Transverse colon (tissue), 4 donors: ENCODE measurements at regions not wholly inside any gene's neighbourhood (a gene's known extent, or its start where the extent isn't known, plus 50 kb on each side); places are given as distances from the start of the nearest gene placed in this dataset.
A peak's percentile ranks its signal among the peaks of the same experiment; 100 is the strongest.

ENCODE experiments used
- DNase-seq: peaks from one replicate; pipeline ENCODE4 v3.0.0-alpha.2; 2019
- H3K27ac ChIP-seq, 4 donors: fragments of 200-600 bp; sonication (generic); 2 replicates each; pipeline ENCODE4 v1.5.1; 2016 to 2018; ENCODE audit warnings: inconsistent platforms in 4 of 4
- H3K27me3 ChIP-seq: fragments of 200-600 bp; sonication (generic); 2 replicates; pipeline ENCODE4 v1.5.1; 2017; ENCODE audit warnings: inconsistent platforms
- H3K36me3 ChIP-seq, 4 donors: fragments of 200-600 bp; sonication (generic); 2 replicates each; pipeline ENCODE4 v1.5.1; 2017 to 2019; ENCODE audit warnings: inconsistent platforms in 4 of 4
- H3K4me1 ChIP-seq, 4 donors: fragments of 200-600 bp; sonication (generic); 2 replicates each; pipeline ENCODE4 v1.5.1; 2017 to 2020; ENCODE audit warnings: inconsistent platforms in 4 of 4
- H3K4me3 ChIP-seq, 4 donors: fragments of 200-600 bp; sonication (generic); 1 replicate in 1 of 4; 2 replicates in 3 of 4; pipeline versions ENCODE4 v1.5.1 to v1.6.1; 2017 to 2019; ENCODE audit warnings: inconsistent platforms in 4 of 4
- H3K9me3 ChIP-seq, 2 donors: fragments of 200-600 bp; sonication (generic); 2 replicates each; pipeline ENCODE4 v1.5.1; 2017 to 2019; ENCODE audit warnings: inconsistent platforms in 2 of 2
- EP300 ChIP-seq: sonication (generic); formaldehyde crosslinking; IDR thresholded peaks from one replicate; pipeline ENCODE4 v1.6.1; 2017; ENCODE audit warnings: antibody characterized with exemption, low read depth
- POLR2A ChIP-seq: fragments of 450-650 bp; IDR thresholded peaks from one replicate; pipeline ENCODE4 v1.6.1; 2016; ENCODE audit warnings: antibody characterized with exemption, mild to moderate bottlenecking, moderate library complexity
- POLR2AphosphoS5 ChIP-seq, 3 donors: sonication (generic); formaldehyde crosslinking; IDR thresholded peaks; one replicate each; pipeline ENCODE4 v1.6.1; 2016; ENCODE audit warnings: antibody characterized with exemption in 3 of 3
- WGBS, 2 donors: methylation state at CpG; one replicate each; pipeline ENCODE4 v1.1.5; 2018; ENCODE audit warnings: low coverage in 1 of 2; 5-methylcytosine and 5-hydroxymethylcytosine counted together
- in situ Hi-C, 4 donors: fragments of 200-750 bp; cut with MboI; loops; one replicate each; pipeline versions ENCODE4 v1.15.0 to v1.15.1; 2017; ENCODE audit warnings: low sequenced_read_pairs in 3 of 4, low pct_ligation_motif_present in 1 of 4, low pct_unique_long_range_greater_than_20kb in 1 of 4
- intact Hi-C: fragments of 100-400 bp; cut with DNase I; formaldehyde crosslinking; loops from one replicate; pipeline ENCODE4 v1.15.1; 2023; ENCODE audit warnings: low total_unique reads
- TF ChIP-seq, protein P1 (sequence below), 5 experiments: fragments of 200-600 bp in 3 of 5; fragments of 450-650 bp in 2 of 5; sonication (generic) in 3 of 5; IDR thresholded peaks; 1 replicate in 2 of 5; 2 replicates in 3 of 5; pipeline ENCODE4 v1.5.1; 2016 to 2017; ENCODE audit warnings: antibody characterized with exemption in 5 of 5, inconsistent platforms in 3 of 5, mild to moderate bottlenecking in 2 of 5, moderate library complexity in 1 of 5

DNA sequence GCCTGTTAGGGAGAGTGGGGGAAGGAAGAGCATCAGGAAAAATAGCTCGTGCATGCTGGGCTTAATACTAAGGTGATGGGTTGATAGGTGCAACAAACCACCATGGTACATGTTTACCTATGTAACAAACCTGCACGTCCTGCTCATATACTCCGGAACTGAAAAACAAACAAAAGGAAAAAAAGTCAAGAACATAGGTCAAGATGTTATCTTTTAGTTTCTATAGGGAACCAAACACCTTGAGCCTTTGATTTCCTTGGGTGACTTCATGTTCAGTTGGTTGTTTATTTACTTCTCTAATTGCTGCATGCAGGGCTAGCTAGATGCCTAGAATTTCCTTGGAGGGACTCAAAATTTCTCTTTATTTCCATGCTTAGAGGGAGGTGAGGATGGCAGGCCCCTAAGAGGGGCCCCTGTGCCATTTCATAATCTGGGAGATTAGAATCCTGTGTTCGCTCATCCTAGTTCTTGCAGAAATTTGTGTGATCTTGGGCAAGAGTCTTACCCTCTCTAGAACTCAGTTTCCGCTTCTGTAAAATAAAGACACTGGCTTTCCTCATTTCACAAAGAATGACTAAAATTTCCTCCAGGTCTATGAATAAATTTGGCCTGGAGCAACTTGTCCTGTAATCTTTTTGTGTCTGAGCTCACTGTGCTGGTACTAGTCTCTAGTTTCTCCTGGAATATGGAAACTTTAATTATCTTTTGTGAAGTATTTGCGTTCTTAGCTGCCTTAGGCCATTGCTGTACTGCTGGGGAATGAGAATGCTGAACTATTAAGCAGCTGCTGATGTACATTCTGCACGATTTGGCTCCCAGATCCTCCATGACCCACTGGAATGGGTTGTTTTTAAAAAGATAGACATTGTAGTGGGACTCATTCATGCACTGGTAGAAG is 457.5 kb downstream of the EDEM1 start:
- 64 to 65% methylated on average over 7 of the region's 7 CpGs for whole genome bisulfite sequencing, 2 donors
- Histone ChIP-seq H3K4me3 (no peak overlapping the region), H3K9me3 (no peaks in the 10 kb centered on the region), H3K27ac (peak overlapping the region in 1 of 4 donors; percentile 19), H3K36me3 (no peaks in the 10 kb centered on the region), H3K4me1 (peaks cover 0 to 4% (median 1%) of the 10 kb centered on the region in 4 donors), H3K27me3 (no peaks in the 10 kb centered on the region)
- intact Hi-C loops (no loop called here), in situ Hi-C loops (no loop called here)
- no peak for DNase-seq
- no peak for TF ChIP-seq POLR2A
- TF ChIP-seq, protein P1, sequence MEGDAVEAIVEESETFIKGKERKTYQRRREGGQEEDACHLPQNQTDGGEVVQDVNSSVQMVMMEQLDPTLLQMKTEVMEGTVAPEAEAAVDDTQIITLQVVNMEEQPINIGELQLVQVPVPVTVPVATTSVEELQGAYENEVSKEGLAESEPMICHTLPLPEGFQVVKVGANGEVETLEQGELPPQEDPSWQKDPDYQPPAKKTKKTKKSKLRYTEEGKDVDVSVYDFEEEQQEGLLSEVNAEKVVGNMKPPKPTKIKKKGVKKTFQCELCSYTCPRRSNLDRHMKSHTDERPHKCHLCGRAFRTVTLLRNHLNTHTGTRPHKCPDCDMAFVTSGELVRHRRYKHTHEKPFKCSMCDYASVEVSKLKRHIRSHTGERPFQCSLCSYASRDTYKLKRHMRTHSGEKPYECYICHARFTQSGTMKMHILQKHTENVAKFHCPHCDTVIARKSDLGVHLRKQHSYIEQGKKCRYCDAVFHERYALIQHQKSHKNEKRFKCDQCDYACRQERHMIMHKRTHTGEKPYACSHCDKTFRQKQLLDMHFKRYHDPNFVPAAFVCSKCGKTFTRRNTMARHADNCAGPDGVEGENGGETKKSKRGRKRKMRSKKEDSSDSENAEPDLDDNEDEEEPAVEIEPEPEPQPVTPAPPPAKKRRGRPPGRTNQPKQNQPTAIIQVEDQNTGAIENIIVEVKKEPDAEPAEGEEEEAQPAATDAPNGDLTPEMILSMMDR (IDR thresholded peaks at IDR 0.05): no peak
- TF ChIP-seq POLR2AphosphoS5 (IDR thresholded peaks at IDR 0.05): no peak
- TF ChIP-seq EP300: no peak

DNA sequence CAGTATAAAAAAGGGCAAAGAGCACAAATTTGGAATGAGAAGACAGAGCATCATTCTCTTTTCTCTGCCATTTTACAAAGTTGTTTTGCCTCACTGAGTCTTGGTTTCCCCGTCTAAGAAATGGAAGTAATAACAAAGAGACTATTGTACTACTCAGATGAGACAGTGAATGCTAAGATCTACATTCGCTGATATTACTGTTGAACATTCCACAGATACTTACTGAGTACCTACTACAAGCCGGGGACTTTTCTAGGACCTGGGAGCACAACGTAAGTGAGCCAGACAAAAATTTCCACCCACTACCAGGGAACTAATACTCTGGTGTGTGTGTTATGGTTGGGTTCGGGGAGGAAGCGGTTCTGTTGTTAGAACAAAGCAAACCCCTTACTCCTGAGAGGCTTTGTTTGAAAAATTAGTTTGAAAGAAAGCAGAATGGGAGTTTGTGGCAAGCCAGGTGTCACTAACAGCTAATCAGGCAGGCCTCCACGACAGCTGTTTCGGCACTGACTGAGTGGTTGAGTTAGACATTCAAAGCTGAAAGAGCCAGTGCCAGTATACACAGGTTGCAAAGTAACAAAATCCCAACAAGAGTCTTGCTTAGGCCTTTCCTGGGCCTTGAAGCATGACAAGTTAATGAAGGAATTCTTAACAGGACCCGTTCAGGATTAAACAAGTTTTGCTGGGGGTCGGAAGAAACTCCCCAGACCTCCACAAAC is 458.3 kb downstream of the EDEM1 start:
- no peaks in the 10 kb centered on the region for H3K27me3 ChIP-seq
- H3K4me1 ChIP-seq: peaks cover 0 to 4% (median 1%) of the 10 kb centered on the region in 4 donors
- DNase-seq: no peak
- WGBS, 2 donors: 81 to 85% methylated on average over 5 to 10 of the region's 10 CpGs
- no peak for TF ChIP-seq POLR2A
- TF ChIP-seq, protein P1 (IDR thresholded peaks at IDR 0.05): no peak
- no peak for TF ChIP-seq POLR2AphosphoS5 (IDR thresholded peaks at IDR 0.05)
- no peak for TF ChIP-seq EP300
- no peak overlapping the region for H3K4me3 ChIP-seq
- no peaks in the 10 kb centered on the region for H3K36me3 ChIP-seq
- no peaks in the 10 kb centered on the region for H3K9me3 ChIP-seq
- intact Hi-C loops: no loop called here
- H3K27ac ChIP-seq: no peak overlapping the region
- in situ Hi-C loops: no loop called here

DNA sequence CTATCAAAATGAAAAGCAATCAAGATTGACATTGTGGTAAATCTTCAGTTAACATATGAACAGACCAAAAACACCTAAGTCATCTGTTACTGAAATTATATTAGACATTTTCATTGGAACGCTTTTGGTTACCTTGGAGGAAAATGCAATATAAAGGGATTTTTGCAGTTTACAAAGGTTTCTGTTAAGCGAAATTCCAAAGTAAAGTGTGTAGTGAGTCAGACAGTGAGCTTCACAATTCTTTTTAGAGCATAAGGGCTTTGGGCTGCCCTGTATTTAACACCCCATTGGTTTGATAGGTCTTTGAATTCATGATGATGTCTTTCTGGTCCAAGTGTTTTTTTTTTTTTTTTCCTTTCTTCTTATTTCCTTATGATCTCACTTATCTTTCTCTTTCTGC is 462.8 kb downstream of the EDEM1 start:
- H3K4me3 ChIP-seq: no peak overlapping the region
- WGBS, 2 donors: 72 to 87% methylated on average over 2 of the region's 2 CpGs
- DNase-seq: no peak
- intact Hi-C loops (no loop called here), in situ Hi-C loops (no loop called here)
- no peaks in the 10 kb centered on the region for H3K27me3 ChIP-seq
- H3K4me1 ChIP-seq: no peaks in the 10 kb centered on the region
- TF ChIP-seq EP300: no peak
- TF ChIP-seq POLR2AphosphoS5 (IDR thresholded peaks at IDR 0.05): no peak
- no peak for TF ChIP-seq POLR2A
- TF ChIP-seq, protein P1 (IDR thresholded peaks at IDR 0.05): no peak
- no peak overlapping the region for H3K27ac ChIP-seq
- H3K36me3 ChIP-seq: no peaks in the 10 kb centered on the region
- H3K9me3 ChIP-seq: no peaks in the 10 kb centered on the region

DNA sequence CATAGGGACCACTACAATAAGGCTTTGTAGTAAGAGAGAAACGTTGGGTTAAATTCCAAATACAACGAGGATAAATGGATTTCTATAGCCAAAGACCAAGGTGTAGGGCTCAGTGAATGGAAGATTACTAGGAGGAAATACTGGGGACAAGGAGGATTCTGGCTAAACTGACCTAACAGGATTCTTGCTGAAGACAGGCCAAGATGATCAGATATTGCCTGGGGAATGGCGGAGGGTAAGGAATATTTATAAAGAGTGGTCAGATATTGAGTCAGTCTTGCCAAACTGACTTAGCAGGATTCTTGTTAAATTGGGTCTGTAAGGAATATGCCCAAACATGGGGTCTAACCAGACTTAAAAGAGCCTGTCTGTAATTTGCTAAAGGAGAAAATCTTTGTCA is 463.8 kb downstream of the EDEM1 start:
- no peak overlapping the region for H3K4me3 ChIP-seq
- H3K9me3 ChIP-seq: no peaks in the 10 kb centered on the region
- no peaks in the 10 kb centered on the region for H3K4me1 ChIP-seq
- 72 to 74% methylated on average over 3 of the region's 3 CpGs for WGBS, 2 donors
- H3K27me3 ChIP-seq: no peaks in the 10 kb centered on the region
- no peak for DNase-seq
- intact Hi-C loops: no loop called here
- H3K27ac ChIP-seq: no peak overlapping the region
- in situ Hi-C loops: no loop called here
- TF ChIP-seq POLR2AphosphoS5 (IDR thresholded peaks at IDR 0.05): no peak
- no peak for TF ChIP-seq POLR2A
- TF ChIP-seq EP300: no peak
- TF ChIP-seq, protein P1 (IDR thresholded peaks at IDR 0.05): no peak
- no peaks in the 10 kb centered on the region for H3K36me3 ChIP-seq
